ENCODE measurements at regions not wholly inside any gene's neighbourhood (a gene's known extent, or its start where the extent isn't known, plus 50 kb on each side); places are given as distances from the start of the nearest gene placed in this dataset.

DNA sequence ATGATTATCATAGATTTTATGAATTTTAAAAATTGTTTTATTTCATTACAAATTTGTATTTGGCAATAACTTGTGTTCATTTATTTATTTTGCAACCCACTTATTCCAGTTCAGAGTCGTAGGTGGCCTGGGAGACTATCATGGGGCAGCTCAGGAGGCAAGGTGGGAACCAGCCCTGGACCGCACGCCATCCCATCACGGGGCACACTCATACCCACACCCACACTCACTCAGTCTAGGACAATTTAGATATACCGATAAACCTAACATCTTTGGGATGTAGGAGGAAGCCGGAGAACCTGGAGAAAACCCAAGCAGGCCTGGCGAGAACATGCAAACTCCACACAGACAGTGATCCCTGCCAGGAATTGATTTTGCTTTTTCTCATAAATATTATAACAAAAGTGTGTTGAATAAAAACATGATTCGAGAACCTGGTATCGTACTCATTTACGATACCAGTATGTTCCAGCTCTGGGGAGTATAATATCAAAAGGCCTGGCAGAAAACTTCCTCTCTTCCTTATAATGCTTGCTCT lies 205.3 kb downstream of the NFKBIZ start:
- intact Hi-C loops (cut with micrococcal nuclease; ENCODE audit: unreplicated experiment): no loop called here
- no peak for DNase-seq
- CTCF ChIA-PET: no interaction called here

DNA sequence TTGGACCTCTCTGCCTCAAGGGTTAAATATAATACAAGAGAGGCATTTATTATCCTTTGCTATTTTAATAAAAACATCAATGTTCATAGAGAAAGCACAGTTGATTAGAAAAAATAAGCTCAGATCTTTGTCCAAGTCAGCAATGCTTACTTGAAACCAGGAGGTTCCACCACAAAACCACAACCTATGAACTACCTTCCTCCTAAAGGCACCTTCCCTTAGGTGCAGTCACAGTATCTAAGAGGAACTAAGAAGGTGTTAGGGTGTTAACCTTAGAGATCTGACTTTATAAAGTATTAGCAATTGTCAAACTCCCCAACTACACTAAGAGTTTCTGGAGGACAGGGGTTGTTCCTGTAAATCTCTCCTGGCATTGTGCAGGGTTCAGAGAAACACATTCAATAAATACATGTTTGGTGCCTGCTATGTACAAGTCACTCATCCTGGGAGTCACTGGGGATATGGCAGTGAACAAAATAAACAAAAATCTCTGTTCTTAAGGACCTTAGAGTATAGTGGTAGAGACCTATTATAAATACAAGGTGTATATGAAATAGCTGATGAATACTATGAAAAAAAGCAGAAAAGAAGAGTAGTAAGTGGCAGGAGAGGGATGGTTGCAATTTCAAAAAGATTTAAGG lies 208.6 kb downstream of the NFKBIZ start:
- no peak overlapping the region for H3K4me3 Mint-ChIP-seq (ENCODE audit: unreplicated experiment)
- H3K27me3 ChIP-seq (replicated peaks; ENCODE audit: control insufficient read depth, insufficient read depth, low read length): no peaks in the 10 kb centered on the region
- no peak for DNase-seq
- H3K36me3 ChIP-seq (ENCODE audit: control insufficient read depth, insufficient read depth, low read length): no peaks in the 10 kb centered on the region
- no peaks in the 10 kb centered on the region for H3K36me3 Mint-ChIP-seq (ENCODE audit: insufficient read depth, unreplicated experiment)
- H3K4me1 ChIP-seq: no peaks in the 10 kb centered on the region
- no peaks in the 10 kb centered on the region for H3K9me3 ChIP-seq
- H3K9me3 Mint-ChIP-seq (ENCODE audit: unreplicated experiment): no peaks in the 10 kb centered on the region
- H3K27me3 Mint-ChIP-seq (ENCODE audit: insufficient read depth, unreplicated experiment): no peaks in the 10 kb centered on the region
- ChIA-PET CTCF (no interaction called here), POLR2A (no interaction called here)
- no peak overlapping the region for H3K4me3 ChIP-seq (ENCODE audit: low read depth, low read length)
- TF ChIP-seq, protein P1, sequence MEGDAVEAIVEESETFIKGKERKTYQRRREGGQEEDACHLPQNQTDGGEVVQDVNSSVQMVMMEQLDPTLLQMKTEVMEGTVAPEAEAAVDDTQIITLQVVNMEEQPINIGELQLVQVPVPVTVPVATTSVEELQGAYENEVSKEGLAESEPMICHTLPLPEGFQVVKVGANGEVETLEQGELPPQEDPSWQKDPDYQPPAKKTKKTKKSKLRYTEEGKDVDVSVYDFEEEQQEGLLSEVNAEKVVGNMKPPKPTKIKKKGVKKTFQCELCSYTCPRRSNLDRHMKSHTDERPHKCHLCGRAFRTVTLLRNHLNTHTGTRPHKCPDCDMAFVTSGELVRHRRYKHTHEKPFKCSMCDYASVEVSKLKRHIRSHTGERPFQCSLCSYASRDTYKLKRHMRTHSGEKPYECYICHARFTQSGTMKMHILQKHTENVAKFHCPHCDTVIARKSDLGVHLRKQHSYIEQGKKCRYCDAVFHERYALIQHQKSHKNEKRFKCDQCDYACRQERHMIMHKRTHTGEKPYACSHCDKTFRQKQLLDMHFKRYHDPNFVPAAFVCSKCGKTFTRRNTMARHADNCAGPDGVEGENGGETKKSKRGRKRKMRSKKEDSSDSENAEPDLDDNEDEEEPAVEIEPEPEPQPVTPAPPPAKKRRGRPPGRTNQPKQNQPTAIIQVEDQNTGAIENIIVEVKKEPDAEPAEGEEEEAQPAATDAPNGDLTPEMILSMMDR (IDR thresholded peaks at IDR 0.05; ENCODE audit: insufficient read depth in 1 of 2, low read depth in 1 of 2, low read length in 1 of 2, severe bottlenecking in 1 of 2, unreplicated experiment in 1 of 2): no peak
- BruUV-seq (replicated peaks): no TSS peak
- no peak overlapping the region for H3K27ac Mint-ChIP-seq (ENCODE audit: unreplicated experiment)
- intact Hi-C loops (cut with micrococcal nuclease; ENCODE audit: unreplicated experiment): no loop called here
- no peaks in the 10 kb centered on the region for H3K4me1 Mint-ChIP-seq (ENCODE audit: low read depth, unreplicated experiment)

More for the DNA sequence above, 205.3 kb downstream of the NFKBIZ start:
- Mint-ChIP-seq H3K4me3 (ENCODE audit: unreplicated experiment) (no peak overlapping the region), H3K36me3 (ENCODE audit: insufficient read depth, unreplicated experiment) (no peaks in the 10 kb centered on the region), H3K27ac (ENCODE audit: unreplicated experiment) (no peak overlapping the region), H3K4me1 (ENCODE audit: low read depth, unreplicated experiment) (no peaks in the 10 kb centered on the region), H3K9me3 (ENCODE audit: unreplicated experiment) (peaks cover 7% of the 10 kb centered on the region), H3K27me3 (ENCODE audit: insufficient read depth, unreplicated experiment) (no peaks in the 10 kb centered on the region)
- no peak overlapping the region for H3K4me3 ChIP-seq (ENCODE audit: low read depth, low read length)
- TF ChIP-seq, protein P1 (IDR thresholded peaks at IDR 0.05; ENCODE audit: insufficient read depth in 1 of 2, low read depth in 1 of 2, low read length in 1 of 2, severe bottlenecking in 1 of 2, unreplicated experiment in 1 of 2): no peak
- no TSS peak for BruUV-seq (replicated peaks)
- H3K9me3 ChIP-seq: no peaks in the 10 kb centered on the region
- H3K36me3 ChIP-seq (ENCODE audit: control insufficient read depth, insufficient read depth, low read length): no peaks in the 10 kb centered on the region
- H3K27me3 ChIP-seq (replicated peaks; ENCODE audit: control insufficient read depth, insufficient read depth, low read length): no peaks in the 10 kb centered on the region
- POLR2A ChIA-PET: no interaction called here
- no peaks in the 10 kb centered on the region for H3K4me1 ChIP-seq

DNA sequence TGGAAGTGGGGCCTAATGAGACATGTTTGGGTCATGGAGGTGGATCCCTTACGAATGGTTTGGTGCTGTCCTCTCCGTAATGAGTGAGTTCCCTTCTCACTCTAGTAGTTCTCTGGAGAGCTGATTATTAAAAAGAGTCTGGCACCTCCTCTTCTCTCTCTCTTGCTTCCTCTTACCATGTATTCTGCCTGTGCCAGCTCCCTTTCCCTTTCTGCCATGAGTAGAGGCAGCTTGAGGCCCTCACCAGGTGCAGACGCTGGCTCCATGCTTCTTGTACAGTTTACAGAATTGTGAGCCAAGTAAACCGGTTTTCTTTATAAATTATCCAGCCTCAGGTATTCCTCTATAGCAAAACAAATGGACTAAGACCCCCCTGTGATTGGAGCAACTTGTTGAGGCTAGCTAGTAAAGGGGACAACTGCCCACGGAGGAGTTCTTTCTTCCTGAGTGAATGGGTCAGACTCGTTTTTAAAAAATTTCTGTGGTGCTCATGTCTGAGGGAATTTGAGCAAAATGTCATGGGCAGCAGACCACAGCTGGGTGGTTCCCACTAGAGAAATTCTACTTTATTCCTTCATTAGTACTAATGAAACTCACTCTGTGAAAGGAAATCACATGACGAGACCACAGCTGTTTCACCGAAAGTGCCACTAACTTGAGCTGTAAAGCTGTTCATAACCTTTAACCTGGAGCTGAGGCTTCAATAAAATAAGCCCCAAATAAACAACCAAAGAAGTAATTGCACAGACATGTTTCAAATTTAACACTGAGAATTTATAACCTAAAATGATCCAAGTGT lies 210.0 kb downstream of the NFKBIZ start:
- Mint-ChIP-seq H3K4me1 (ENCODE audit: low read depth, unreplicated experiment) (no peaks in the 10 kb centered on the region), H3K4me3 (ENCODE audit: unreplicated experiment) (no peak overlapping the region), H3K36me3 (ENCODE audit: insufficient read depth, unreplicated experiment) (no peaks in the 10 kb centered on the region), H3K9me3 (ENCODE audit: unreplicated experiment) (no peaks in the 10 kb centered on the region), H3K27ac (ENCODE audit: unreplicated experiment) (no peak overlapping the region), H3K27me3 (ENCODE audit: insufficient read depth, unreplicated experiment) (no peaks in the 10 kb centered on the region)
- Histone ChIP-seq H3K36me3 (ENCODE audit: control insufficient read depth, insufficient read depth, low read length) (no peaks in the 10 kb centered on the region), H3K4me1 (no peaks in the 10 kb centered on the region), H3K9me3 (no peaks in the 10 kb centered on the region), H3K27me3 (replicated peaks; ENCODE audit: control insufficient read depth, insufficient read depth, low read length) (no peaks in the 10 kb centered on the region), H3K4me3 (ENCODE audit: low read depth, low read length) (no peak overlapping the region)
- BruUV-seq (replicated peaks): no TSS peak
- CTCF ChIA-PET: no interaction called here
- DNase-seq: no peak
- TF ChIP-seq, protein P1 (IDR thresholded peaks at IDR 0.05; ENCODE audit: insufficient read depth in 1 of 2, low read depth in 1 of 2, low read length in 1 of 2, severe bottlenecking in 1 of 2, unreplicated experiment in 1 of 2): no peak
- POLR2A ChIA-PET: no interaction called here
- intact Hi-C loops (cut with micrococcal nuclease; ENCODE audit: unreplicated experiment): no loop called here

Measured in Caco-2 (cell line).